CD4-positive, alpha-beta T cell treated with Interleukin-4 for 1 hour (primary cell): ENCODE measurements at regions not wholly inside any gene's neighbourhood (a gene's known extent, or its start where the extent isn't known, plus 50 kb on each side); places are given as distances from the start of the nearest gene placed in this dataset.

Experiments used
- DNase-seq, 2 donors: peaks; one replicate each; pipeline ENCODE4 v3.0.0-alpha.2; 2020 to 2022

DNA sequence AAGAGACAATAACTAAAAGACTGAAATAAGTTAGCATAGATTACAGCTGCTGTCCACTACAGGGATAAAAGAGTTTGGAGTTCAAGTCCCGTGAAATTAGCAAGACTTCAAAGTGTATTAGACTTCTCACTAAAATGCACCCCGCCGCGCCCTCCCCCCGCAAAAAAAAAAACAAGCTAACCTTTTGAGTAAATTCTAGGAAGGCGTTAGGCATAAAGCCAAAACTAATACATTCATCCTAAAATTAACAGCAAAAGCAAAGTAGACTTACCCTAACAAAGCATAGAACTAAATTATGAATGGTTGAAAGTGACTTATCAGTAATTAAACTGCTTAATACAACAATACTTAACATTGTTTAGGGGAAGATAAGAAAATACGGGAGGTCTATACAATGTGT is 581.0 kb upstream of the CHORDC1 start:
- DNase-seq = no peak

DNA sequence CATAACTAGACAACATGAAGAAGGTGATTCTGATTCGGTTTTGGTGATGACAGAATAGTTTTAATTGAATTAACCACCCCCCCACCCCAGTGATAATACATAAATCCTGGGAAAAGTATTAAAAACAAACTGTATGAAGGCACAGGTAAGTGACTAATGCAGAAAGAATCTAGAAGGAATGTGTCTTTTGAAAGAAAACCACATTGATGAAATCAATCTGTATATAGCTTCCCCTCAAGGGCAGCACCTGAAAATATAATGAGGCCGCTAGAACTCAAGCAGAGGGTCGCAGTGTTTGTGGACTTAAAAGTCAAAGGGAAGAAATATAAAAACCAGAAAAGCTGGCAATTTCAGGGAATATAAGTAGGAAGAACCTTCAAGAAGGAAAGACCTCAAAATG is 580.5 kb upstream of the CHORDC1 start:
- DNase-seq = no peak

DNA sequence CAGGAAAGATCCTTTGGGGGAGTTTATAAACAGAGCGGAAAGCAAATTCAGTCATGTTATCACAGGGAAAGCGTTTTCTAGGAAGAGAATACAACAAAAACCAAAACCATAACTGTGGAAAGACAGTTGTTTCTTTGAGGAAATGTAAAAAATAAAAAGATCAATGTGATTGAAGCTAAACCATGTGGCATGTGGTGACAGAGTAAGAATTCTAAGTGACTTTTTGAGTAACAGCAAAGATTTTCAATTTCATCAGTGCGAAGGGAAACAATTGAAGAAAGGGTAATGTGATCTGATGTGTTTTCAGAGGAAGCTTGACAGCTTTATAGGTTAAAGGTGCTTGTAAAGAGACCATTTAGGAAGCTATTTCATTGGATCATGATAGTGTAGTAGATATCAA is 575.9 kb upstream of the CHORDC1 start:
- DNase-seq = no peak

DNA sequence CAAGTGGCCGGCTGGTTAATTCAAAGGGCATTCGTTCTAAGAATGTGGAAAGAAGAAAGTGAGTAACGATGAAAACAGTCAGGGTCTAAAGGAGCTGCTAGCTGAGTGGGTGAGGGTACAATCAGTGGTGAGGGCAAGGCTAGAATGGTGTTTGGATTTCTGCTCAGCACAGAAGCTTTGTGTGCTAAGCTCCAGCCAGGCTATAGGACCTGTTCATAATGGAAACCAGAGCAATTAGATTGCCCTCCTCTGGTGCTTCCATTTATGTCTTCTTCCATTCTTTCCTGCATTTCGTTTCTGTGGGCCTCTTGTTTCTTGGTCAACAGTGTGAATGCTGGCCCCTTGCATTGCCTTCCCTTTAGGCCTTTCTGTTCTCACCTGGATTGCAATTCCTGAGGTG is 572.9 kb upstream of the CHORDC1 start:
- DNase-seq = no peak

DNA sequence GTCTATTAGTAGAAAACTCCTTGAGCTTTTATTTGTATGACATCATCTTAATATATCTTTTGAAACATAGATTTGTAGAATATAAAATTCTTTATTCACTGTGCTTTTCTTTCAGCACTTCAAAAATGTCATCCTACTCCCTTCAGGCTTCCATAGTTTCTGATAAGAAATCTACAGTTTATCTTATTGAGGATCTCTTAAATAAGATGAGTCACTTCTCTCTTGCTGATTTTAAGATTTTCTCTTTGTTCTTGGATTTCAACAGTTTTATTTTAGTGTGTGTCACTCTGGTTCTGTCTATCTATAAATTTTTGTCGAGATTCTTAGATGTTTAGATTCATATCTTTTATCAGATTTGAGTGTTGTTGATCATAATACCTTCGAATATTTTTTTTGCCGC is 566.1 kb upstream of the CHORDC1 start:
- no peak for DNase-seq

DNA sequence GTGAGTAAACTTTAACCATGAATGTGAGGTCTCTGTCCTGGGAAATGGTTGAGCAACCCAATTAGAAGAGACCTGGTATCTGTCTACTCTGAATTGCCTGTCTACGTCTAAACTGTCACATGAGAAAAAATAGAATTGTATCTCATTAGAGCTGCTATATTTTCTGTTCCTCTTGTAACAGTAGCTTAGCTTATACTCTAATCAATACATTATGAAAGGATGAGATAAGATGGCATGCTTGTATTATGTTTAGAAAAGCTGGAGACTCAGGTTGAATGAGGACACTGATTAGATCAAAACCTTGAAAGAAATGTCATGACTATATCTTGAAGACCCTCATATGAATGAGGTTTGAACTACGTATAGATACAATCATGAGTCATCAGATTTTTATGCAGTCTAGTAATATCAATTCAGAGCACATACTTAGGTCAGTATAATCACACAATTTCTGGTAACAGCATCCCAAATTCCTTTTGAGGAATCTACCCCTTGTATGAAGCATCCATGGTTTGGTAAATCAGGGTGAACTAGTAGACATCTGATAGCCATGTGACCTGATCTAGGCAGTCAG is 561.5 kb upstream of the CHORDC1 start:
- DNase-seq = no peak

DNA sequence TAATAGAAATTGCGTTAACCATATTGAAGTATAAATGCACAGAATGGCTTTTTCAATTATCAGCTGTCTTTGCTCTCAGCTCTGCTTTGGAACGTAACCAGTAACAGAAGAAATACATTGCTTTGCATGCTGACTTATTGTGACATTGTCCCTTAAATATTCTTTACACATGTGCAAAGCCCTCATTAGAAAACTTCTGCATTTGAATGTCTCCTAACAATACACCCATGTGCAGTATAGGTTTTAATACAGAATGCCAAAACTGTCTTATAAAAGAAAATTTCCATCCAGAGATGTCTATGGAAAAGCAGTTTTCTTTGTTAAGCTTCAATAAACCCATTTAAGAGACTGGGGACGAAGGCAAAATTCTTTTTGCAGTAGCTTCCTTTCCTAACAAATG is 560.3 kb upstream of the CHORDC1 start:
- DNase-seq = no peak

DNA sequence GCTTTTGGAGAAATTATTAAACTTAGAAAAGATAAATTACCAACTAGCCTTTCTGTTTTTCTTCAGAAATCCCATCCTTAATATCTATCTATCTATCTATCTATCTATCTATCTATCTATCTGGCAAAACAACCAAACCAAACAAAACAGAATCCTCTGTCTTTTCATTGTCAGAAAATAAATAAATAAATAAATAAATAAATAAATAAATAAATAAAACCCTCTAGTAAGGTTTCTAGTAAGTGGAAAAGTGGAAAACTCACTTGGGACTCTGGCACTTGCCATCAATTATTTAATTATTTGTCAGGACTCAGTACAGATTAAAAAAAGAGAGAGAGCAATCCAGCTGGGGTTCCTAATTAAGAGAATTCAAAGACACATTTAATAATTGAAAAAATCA is 556.2 kb upstream of the CHORDC1 start:
- no peak for DNase-seq

DNA sequence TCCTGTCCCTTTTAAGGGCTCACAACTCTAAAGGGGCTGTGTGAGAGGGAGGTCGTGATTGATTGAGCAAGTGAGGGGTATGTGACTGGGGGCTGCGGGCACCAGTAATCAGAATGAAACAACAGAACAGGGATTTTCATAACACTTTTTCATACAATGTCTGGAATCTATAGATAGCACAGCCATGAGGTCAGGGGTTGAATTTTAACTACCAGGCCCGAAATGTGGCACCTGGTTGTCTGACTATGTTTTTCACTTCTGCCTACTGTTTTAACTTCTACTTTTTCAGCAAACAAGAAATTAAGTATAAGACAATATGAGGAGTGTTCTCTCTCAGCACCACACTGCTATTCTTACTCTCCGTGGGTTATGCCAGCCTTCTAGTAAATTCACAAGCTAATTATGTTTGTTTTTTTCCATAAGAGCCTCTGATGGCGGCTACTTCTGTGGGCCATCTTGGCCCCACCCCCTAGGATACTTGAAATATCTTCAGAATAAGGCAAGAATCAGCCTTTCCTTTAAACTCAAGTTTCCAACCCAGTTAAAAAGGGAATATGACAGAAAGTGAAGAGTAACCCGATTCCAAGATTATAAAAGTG is 552.8 kb upstream of the CHORDC1 start:
- DNase-seq = no peak

DNA sequence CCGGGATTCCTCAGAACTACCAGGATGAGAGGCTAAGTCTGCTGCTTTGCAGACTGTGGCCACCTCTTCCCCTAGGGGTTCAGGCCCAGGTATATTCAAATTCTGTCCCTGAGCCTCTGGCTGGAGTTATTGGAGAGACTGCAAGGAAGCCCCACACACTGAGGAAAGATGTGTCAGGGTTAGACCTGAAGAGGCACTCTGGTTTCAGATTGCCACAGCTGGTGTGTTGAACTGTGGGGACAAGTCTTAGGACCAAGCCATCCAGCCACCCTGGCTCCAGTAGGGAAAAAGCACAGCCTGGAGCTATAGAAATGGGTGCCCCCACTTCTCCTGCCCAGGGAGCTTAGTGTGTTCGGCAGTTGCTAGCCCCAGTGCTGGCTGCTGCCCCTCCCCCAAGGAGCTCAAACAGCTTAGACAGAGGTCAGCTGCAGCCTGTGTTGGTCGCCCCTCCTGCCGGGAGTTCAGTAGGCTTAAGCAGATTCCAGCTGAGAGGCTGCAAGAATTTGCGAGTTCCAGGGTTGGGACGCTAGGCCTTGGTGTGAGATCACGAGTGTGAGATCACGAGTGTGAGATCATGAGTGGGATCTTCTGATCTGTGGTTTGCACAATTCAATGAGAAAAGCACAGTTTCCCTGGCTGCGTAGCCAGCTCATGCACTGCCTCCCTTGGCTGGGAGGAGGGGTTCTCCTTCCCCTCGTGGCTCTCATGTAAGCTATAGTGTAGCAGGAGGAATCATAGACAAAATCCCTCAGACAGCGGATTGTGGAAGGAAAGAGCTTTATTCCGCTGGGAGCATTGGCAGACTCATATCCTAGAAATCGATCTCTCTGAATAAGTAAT is 552.1 kb upstream of the CHORDC1 start:
- DNase-seq = no peak

DNA sequence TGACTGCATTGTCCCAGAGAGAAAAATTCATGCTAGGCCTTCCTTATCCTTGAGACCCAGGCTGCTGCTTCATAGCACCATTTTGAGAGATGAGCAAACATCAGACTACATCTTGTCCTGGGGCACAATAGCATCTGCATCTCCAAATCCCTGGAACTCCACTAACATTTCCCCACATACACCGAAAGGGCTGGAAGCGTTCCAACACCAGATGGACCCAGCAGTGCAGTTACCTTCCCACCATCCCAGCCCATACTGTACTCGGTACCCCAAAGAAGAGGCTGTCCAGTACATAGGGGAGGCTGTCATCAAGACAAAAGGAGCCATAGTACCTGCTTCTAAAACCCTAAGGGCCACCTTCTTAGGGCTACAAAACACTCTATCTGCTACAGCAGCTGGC is 547.2 kb upstream of the CHORDC1 start:
- DNase-seq = no peak

DNA sequence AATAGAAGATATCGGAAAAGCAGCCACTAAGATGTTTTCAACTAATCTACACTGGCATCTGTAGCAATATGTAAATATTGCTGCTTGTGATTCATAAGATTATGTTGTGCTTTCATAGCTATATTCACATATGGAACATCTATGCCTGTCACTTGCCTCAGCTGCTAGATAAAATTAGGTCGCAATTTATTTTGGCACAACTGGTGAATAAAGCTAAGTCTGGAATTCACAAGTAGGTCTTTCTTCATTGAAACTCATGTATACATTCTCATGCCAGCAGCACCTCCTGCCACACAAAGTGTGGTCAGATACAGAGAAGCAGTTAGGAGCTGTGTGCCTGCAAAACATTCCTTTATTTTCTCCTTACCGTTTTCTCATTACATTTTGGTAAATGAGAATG is 543.3 kb upstream of the CHORDC1 start:
- no peak for DNase-seq

DNA sequence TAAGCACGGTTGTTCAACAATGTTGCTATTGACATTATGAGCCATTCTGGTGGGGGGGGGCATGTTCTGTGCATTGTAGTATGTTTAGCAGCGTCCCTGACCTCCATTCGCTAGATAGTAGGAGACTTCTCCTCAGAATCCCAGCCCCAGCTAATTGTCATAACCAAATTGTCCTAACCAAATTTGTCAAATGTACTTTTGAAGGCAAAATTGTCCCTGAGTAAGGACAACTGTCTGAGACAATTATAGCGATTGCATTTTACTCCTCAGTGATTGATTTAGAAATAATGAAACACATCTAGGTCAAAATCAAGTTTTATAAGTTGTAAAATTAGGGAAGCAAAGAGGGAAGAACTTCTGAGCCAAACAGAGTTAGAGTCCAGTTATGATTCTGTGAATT is 541.8 kb upstream of the CHORDC1 start:
- DNase-seq = no peak

DNA sequence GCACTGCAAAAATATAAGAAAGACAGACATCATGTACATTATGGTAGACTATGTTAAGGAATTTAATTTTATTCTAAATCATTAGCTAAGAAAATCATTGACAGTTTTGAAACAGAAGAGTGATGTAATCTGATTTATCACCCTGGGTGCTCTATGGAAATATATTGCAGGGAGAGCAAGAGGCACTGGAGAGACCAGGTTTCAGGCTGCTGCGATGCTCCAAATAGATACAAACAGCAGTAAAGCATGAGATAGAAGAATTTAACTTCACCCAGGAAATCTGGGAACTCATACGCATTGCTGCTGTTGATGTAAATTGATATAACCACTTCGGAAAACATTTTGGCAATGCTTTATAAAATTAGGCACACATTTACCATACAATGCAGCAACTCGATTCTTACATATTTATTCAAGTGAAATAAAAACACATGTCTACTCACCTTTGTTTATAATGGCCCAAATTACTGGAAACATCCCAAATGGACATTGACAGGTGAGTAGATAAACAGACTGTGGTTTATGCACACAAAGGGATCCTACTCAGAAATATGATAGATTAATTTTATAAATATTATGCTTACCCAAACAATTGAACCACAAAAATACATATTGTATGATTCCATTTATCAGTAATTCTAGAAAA is 535.1 kb upstream of the CHORDC1 start:
- no peak for DNase-seq

DNA sequence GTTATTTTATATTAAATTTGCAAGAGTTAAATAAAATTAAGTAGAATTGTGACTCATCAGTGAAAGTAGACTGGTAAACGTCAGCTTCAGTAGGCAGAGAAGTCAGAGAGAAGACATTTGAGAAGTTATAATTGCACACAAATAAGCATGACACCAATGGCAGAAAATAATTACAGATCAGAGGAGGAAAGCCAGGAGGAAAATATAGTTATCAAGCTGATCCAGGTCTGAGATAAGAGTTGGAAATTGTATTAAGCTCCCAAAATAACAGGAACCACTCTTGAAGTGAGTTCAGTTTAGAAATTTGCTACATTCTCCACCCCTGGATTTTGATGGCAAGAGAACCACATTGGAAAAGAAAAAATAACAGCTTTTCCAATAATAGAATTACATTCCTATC is 533.8 kb upstream of the CHORDC1 start:
- DNase-seq = no peak

DNA sequence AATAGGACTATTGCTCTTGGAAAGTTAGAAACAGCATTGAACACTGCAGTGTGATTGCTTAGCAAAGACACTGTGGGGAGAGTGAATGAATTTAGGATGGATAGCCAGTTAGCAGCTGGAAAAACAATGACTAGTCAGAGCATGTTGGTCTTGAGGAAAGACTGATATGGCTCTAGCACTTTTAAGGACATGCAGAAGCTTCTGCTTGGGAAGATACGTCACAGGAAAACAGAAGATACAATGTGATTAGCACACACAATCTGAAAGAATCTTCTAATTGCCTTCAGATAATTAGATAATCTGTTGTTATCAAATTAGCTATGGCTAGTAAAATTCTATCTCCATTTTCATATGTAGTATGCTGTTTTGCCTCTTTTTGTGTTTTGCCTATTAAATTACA is 530.7 kb upstream of the CHORDC1 start:
- no peak for DNase-seq

DNA sequence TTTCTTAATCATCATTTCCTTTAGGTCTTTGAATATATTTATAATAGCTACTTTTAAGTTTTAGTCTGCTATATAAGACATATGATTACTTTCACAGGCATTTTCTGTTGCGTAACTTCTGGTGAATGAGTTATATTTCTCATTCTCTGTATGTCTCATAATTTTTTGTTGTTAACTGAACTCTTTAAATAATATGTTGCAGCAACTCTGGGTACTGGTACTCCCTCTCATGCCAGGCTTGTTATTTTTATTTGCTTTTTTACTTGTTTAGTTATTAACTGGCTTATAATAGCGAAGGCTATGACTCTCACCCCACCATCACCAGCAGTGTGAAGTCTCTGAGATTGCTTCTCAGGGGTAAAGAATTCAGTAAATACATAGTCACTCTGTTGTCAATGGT is 524.2 kb upstream of the CHORDC1 start:
- DNase-seq = no peak

DNA sequence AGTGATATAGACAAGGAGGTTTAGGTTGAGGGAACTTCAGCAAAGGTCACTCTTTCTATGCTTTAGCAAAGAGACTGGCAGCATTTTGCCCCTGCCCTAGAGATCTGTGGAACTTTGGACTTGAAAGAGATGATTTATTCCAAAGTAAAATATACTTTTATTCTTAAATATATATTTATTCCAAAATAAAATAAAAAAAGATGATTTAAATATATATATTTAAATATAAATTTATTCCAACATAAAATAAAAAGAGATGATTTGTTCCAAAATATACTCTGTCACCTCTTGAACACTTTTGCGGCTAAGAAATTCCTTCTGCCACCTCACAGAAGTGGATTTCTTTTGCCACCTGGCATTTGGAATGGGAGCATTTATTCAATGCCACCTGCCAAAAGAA is 521.3 kb upstream of the CHORDC1 start:
- no peak for DNase-seq

DNA sequence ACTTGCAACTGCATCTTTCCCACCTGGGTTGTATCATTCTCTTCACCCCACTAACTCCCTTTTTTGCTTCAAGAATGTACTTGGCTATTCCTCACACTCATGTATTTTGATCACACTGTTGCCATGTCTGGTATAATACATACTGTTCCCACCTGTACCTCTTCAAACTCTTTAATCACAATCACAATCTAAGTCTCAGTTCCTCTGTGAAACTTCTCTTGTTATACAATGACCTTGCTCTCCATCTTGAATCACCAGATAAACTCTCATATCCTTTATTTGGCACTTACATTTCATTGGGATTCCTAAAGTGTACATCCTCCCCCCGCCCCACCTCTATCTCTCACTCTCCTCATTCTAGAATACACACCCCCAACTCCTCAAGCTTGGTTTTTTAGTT is 516.0 kb upstream of the CHORDC1 start:
- no peak for DNase-seq

DNA sequence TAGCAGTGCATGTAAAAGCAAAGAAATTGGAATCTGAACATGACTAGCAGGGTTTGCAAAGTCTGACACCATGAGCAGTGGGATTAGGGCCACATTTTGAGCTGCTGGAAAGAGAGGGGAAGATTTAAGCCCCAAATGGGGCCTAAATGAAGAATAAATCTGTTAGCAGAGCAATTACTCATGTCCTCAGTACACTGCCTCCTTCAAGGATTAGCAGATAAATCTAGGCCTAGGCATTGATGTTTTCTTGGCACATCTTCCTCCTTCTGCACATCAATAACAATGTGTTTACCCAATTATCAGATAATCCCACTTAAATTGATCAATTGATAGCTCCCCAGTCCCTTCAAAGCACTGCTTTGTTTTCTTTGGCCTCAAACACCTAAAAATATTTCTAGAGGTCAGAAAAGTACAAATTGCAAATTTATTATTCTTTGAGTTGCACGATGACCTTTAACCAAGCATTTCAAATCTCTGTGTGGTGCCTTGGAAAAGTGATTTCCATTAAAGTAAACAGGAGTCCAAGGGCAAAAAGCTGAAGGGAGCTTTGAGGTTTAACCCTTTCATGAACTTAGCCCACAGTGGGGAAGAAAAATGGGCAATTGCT is 514.7 kb upstream of the CHORDC1 start:
- no peak for DNase-seq

DNA sequence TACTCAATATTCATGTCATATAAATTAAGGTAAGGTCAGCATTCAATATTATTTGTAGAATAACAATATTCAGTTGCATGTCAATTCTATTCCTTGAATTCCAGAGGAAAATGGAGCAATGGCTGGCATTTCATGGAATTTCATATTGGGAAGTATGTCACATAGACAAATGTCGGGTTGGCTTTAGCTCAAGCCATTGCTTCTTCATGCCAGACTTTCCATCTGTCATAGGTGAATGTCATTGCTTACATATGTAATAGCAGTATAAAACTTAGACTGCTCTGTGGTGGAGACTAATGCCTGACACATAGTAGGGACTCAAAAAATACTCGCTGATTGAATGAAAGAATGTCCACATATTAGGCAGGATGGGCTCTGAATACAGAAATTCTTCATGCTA is 509.6 kb upstream of the CHORDC1 start:
- DNase-seq = no peak

DNA sequence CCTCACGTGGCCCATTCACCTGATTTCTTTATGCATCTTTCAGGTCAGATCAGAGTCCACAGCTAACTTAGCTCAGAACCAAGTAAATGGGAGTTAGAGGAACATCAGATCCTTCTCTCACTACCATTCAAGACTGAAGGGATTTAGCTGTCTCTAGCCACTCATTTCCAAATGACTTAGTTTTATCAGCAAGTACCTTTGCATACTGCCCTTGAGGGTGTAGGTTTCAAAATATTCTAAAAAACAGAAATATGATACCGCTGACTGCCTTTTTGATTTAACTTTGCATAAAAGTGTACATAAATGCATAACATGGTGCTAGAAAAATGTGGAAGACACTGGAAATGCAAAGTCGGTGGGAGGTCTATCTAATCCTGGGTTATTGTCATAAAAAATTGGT is 500.6 kb upstream of the CHORDC1 start:
- DNase-seq = no peak

DNA sequence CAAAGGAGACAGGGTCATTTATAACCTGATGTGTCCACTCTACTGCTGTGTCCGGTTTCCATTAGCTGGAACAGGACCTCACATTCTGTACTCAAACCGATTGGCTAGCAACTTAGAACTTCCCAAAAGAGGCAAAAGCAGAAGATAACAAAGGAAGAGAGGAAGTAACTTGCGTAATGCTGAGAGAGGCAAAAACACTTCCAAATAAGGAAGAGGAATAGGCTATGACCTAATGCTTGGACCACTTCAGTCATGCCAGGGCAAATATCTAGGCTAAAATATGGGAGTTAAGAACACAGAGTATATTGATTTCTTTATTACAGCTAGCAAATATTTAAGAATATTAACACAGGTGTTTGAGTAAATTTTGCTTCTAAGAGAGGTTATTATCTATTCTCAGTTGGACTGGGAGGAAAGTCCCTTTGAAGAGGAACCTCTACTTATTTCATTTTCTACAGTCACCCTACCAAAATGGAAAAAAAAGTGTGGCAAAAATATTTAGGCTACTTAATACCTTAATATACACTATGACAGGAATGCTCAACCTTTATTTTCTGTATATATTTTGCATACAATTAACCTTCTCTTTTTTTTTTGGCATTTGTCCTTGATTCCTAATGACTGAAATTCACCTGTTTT is 499.8 kb upstream of the CHORDC1 start:
- no peak for DNase-seq
